IMR-90 (cell line): ENCODE measurements at regions not wholly inside any gene's neighbourhood (a gene's known extent, or its start where the extent isn't known, plus 50 kb on each side); places are given as distances from the start of the nearest gene placed in this dataset.

ENCODE experiments used
- CTCF ChIP-seq: conservative IDR thresholded peaks from 2 replicates; pipeline ENCODE4 v1.5.1; 2012; ENCODE audit warnings: mild to moderate bottlenecking, low read depth, low read length, improper control_type of control experiment
- MAFK ChIP-seq: IDR thresholded peaks from 2 replicates; pipeline ENCODE4 v1.6.1; 2012; ENCODE audit warnings: low read depth, low read length, improper control_type of control experiment
- MAZ ChIP-seq: IDR thresholded peaks from 2 replicates; pipeline ENCODE4 v1.6.1; 2012; ENCODE audit warnings: low read depth, mild to moderate bottlenecking, low read length, improper control_type of control experiment, moderate library complexity, borderline replicate concordance
- POLR2A ChIP-seq: IDR thresholded peaks from 2 replicates; pipeline ENCODE4 v1.6.1; 2012; ENCODE audit warnings: mild to moderate bottlenecking, low read depth, low read length
- RAD21 ChIP-seq: IDR thresholded peaks from 2 replicates; pipeline ENCODE4 v1.6.1; 2012; ENCODE audit warnings: low read length, improper control_type of control experiment
- RCOR1 ChIP-seq: IDR thresholded peaks from 2 replicates; pipeline ENCODE4 v1.6.1; 2012; ENCODE audit warnings: mild to moderate bottlenecking, low read length, improper control_type of control experiment; ENCODE audit not compliant: insufficient replicate concordance
- RFX5 ChIP-seq: IDR thresholded peaks from 2 replicates; pipeline ENCODE4 v1.8.0; 2012; ENCODE audit warnings: low read depth, mild to moderate bottlenecking, low read length, moderate library complexity
- SMC3 ChIP-seq: fragments of 150-350 bp; IDR thresholded peaks from 2 replicates; pipeline ENCODE4 v1.6.1; 2016; ENCODE audit warnings: low read depth, mild to moderate bottlenecking, antibody characterized with exemption, low read length, moderate library complexity
- TF ChIP-seq, protein P1 (sequence below): fragments of 150-350 bp; IDR thresholded peaks from 2 replicates; pipeline ENCODE4 v1.6.1; 2016; ENCODE audit warnings: low read depth, mild to moderate bottlenecking, low read length, moderate library complexity, borderline replicate concordance

- TF ChIP-seq CTCF (no peak), POLR2A (no peak), RFX5 (no peak), RCOR1 (no peak), SMC3 (no peak), MAFK (no peak), MAZ (no peak), RAD21 (no peak)
- TF ChIP-seq, protein P1, sequence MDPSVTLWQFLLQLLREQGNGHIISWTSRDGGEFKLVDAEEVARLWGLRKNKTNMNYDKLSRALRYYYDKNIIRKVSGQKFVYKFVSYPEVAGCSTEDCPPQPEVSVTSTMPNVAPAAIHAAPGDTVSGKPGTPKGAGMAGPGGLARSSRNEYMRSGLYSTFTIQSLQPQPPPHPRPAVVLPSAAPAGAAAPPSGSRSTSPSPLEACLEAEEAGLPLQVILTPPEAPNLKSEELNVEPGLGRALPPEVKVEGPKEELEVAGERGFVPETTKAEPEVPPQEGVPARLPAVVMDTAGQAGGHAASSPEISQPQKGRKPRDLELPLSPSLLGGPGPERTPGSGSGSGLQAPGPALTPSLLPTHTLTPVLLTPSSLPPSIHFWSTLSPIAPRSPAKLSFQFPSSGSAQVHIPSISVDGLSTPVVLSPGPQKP = no peak
These were observed 139.5 kb upstream of the TMCO5A start for GRCh38 chr15:37794947-37795346.
